ENCODE measurements at regions not wholly inside any gene's neighbourhood (a gene's known extent, or its start where the extent isn't known, plus 50 kb on each side); places are given as distances from the start of the nearest gene placed in this dataset.
A peak's percentile ranks its signal among the peaks of the same experiment; 100 is the strongest.

- no peak overlapping the region for H3K9ac ChIP-seq (ENCODE audit: low read depth in 2 of 2, low read length in 2 of 2)
- no peak for DNase-seq
- peaks cover 13% of the 10 kb centered on the region for H3K4me1 ChIP-seq
- no peak overlapping the region for H3K27ac ChIP-seq
- TF ChIP-seq CTCF (IDR thresholded peaks at IDR 0.05), result no peak
- no peaks in the 10 kb centered on the region for H3K9me3 ChIP-seq
- no peak overlapping the region for H3K4me3 ChIP-seq
- no peaks in the 10 kb centered on the region for H3K27me3 ChIP-seq
- intact Hi-C loops (cut with DNase I), result no loop called here
- H3K36me3 ChIP-seq, result no peaks in the 10 kb centered on the region
Measured at GRCh38 chr14:100433428-100433814, 110.3 kb downstream of the SLC25A47 start.

GRCh38 chr14:100434033-100434601 lies 111.0 kb downstream of the SLC25A47 start:
- Histone ChIP-seq H3K27me3 (no peaks in the 10 kb centered on the region), H3K27ac (no peak overlapping the region), H3K9ac (ENCODE audit: low read depth in 2 of 2, low read length in 2 of 2) (no peak overlapping the region), H3K9me3 (no peaks in the 10 kb centered on the region), H3K4me1 (peaks cover 18% of the 10 kb centered on the region), H3K36me3 (no peaks in the 10 kb centered on the region), H3K4me3 (no peak overlapping the region)
- intact Hi-C loops (cut with DNase I), result no loop called here
- no peak for TF ChIP-seq CTCF (IDR thresholded peaks at IDR 0.05)
- no peak for DNase-seq

- Histone ChIP-seq H3K27me3 (no peaks in the 10 kb centered on the region), H3K4me3 (no peak overlapping the region), H3K36me3 (no peaks in the 10 kb centered on the region), H3K27ac (no peak overlapping the region), H3K9ac (ENCODE audit: low read depth in 2 of 2, low read length in 2 of 2) (no peak overlapping the region), H3K9me3 (no peaks in the 10 kb centered on the region), H3K4me1 (peaks cover 18% of the 10 kb centered on the region)
- no peak for DNase-seq
- intact Hi-C loops (cut with DNase I), result no loop called here
- TF ChIP-seq CTCF (IDR thresholded peaks at IDR 0.05), result no peak
Measured at GRCh38 chr14:100434911-100435438, 111.8 kb downstream of the SLC25A47 start.

GRCh38 chr14:100435459-100435858 lies 112.3 kb downstream of the SLC25A47 start:
- no peaks in the 10 kb centered on the region for H3K9me3 ChIP-seq
- H3K9ac ChIP-seq (ENCODE audit: low read depth in 2 of 2, low read length in 2 of 2), result peak overlapping the region in 1 of 2 donors; percentile 31
- no peak for TF ChIP-seq CTCF (IDR thresholded peaks at IDR 0.05)
- H3K4me3 ChIP-seq, result no peak overlapping the region
- intact Hi-C loops (cut with DNase I), result no loop called here
- no peak overlapping the region for H3K27ac ChIP-seq
- no peaks in the 10 kb centered on the region for H3K27me3 ChIP-seq
- peaks cover 18% of the 10 kb centered on the region for H3K4me1 ChIP-seq
- no peak for DNase-seq
- no peaks in the 10 kb centered on the region for H3K36me3 ChIP-seq

- no peak for DNase-seq
- no peak for TF ChIP-seq CTCF (IDR thresholded peaks at IDR 0.05)
Measured at GRCh38 chr14:100436745-100437406, 113.7 kb downstream of the SLC25A47 start.

More at GRCh38 chr14:100436745-100437406, 113.7 kb downstream of the SLC25A47 start:
- intact Hi-C loops (cut with DNase I), result no loop called here
- H3K27ac ChIP-seq, result no peak overlapping the region
- H3K4me3 ChIP-seq, result no peak overlapping the region
- no peaks in the 10 kb centered on the region for H3K27me3 ChIP-seq
- peaks cover 18% of the 10 kb centered on the region for H3K4me1 ChIP-seq
- no peaks in the 10 kb centered on the region for H3K9me3 ChIP-seq
- no peaks in the 10 kb centered on the region for H3K36me3 ChIP-seq
- no peak overlapping the region for H3K9ac ChIP-seq (ENCODE audit: low read depth in 2 of 2, low read length in 2 of 2)
